Retina (tissue), 1 donor: ENCODE measurements at regions not wholly inside any gene's neighbourhood (a gene's known extent, or its start where the extent isn't known, plus 50 kb on each side); places are given as distances from the start of the nearest gene placed in this dataset.
A peak's percentile ranks its signal among the peaks of the same experiment; 100 is the strongest.

Experiments used
- DNase-seq: peaks from one replicate; pipeline ENCODE4 v3.0.0-alpha.2; 2016

- no peak for DNase-seq
These were observed 208.2 kb upstream of the INHBA start for GRCh38 chr7:41910940-41911600.

GRCh38 chr7:41907444-41907843 lies 204.6 kb upstream of the INHBA start:
- DNase-seq: no peak

DNA sequence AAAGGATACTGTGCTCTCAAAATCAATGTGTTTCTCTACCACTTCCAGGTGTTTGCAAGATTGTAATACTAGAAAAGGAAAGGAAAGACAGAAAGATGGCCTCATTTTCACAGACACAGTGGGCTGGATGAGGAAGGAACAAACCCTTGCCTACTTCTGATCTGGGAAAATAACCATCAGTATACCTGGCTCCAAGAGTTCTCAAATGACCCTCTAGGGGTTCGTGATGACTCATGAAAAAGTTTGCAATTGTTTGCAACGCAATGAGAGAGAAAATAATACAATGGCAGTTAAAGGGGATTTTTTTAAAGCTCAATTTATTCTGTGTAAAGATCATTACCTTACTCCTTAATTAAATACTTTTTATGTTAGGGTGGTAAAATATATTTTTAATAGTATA lies 197.6 kb upstream of the INHBA start:
- no peak for DNase-seq

DNA sequence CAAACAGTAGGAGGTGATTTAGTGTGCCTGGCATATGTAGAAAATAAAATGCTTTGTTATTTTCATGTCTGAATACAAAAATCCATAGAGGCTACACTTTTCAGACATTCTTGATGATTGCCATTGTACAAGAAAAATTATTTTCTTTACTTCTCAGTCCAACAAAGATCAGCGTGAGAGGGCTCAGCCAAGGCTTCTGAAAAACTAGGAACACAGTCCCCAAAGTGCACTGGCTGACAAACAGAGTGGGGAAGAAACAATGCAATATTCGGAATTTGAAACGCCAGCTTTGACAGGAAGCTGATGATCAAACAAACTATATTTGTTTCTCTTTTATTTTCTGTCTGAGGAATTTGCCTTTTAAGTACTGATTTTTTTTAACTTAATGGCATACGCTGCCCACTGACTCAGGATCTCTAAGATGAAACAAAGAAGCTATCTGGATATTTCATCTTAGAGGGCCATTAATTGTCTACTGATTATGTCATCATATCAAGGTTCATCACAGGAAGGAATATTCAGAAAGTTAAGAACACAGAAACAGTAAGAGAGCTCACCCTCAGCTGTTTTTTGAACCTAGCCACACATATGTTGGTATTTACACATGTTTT lies 197.0 kb upstream of the INHBA start:
- DNase-seq: no peak

DNA sequence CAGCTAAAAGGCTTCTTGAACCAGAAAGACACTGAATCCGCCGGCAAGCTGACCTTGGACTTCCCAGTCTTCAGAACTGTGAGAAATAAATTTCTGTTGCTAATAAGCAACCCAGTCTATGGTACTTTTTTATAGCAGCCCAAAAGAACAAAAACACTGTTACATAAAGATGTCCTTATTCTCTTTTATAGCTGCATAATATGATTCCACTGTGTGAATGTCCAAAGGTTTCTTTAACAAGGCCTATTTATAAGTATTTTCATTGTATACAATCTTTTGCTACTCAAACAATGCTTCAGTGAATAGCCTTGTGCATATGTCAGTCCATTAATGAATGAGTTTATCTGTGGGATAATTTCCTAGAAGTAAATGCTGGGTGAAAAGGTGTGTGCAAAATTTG lies 190.8 kb upstream of the INHBA start:
- DNase-seq: no peak

GRCh38 chr7:41892356-41893100 lies 189.6 kb upstream of the INHBA start:
- no peak for DNase-seq

GRCh38 chr7:41891950-41892349 lies 189.1 kb upstream of the INHBA start:
- no peak for DNase-seq

GRCh38 chr7:41890631-41891274 lies 187.9 kb upstream of the INHBA start:
- no peak for DNase-seq

GRCh38 chr7:41889472-41889871 lies 186.6 kb upstream of the INHBA start:
- no peak for DNase-seq

DNA sequence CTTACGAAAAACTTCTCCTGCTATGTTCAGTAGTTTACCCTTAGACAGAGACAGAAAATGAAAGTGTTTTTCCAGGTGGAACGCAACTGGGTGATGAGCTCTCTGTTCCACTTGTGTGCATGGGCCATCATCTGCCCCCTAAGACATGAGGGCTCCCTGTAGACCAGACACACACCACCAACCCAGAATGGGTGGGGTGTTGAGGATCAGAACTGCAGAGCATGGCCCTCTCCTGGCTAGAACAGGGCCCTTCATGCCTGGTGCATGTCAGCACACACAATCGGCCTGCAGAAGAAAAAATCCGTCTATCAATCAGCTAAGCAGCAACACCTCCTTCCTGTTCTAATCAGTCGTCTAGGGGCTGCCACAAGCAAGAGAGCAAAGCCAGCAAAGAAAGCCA lies 186.2 kb upstream of the INHBA start:
- DNase-seq: no peak

DNA sequence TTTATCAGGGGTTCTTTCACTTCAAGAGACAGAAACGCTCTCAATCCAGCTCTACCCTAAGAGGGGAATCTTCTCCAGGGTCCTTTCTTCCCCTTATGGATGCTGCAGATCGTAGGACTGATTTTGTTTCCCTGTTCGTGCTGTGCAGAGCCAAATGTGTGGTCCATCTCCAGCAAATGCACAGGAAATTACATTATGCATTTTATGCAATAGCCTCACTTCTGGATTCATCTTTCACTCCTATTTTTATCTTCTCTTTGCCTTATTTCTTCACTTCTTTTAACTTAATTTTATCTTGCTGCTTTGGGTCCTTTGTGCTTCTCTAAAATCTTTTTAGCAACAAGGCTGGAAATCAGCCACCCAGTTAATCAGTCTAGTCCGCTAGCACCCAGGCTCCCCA lies 184.5 kb upstream of the INHBA start:
- no peak for DNase-seq

DNA sequence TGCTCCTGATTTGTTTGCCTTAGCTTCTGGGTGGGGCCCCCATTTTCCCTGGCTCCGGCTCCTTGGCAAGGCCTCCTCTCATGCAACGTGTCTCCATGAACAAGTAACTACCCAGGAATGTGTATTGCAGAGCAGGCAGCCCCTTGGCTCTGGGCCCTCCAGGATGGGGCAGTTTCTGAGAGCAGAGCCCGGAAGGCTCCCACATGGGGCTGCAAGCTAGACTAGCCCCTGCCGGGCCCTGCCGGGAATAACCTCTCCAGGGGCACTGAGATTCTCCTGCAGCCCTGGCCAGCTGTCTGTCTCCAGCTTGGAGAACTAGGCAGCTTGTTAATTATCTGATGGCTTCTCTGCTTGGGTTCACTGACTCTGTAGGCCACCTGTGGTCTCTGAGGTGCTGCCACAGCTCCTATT lies 184.0 kb upstream of the INHBA start:
- peak; percentile 20 for DNase-seq

- peak; percentile 56 for DNase-seq
These were observed 183.5 kb upstream of the INHBA start for GRCh38 chr7:41886262-41886900.

- no peak for DNase-seq
These were observed 182.9 kb upstream of the INHBA start for GRCh38 chr7:41885748-41886147.

GRCh38 chr7:41885078-41885477 lies 182.2 kb upstream of the INHBA start:
- no peak for DNase-seq

GRCh38 chr7:41882745-41883420 lies 180.0 kb upstream of the INHBA start:
- DNase-seq: no peak

GRCh38 chr7:41882256-41882655 lies 179.4 kb upstream of the INHBA start:
- DNase-seq: no peak

- no peak for DNase-seq
These were observed 178.6 kb upstream of the INHBA start for GRCh38 chr7:41881331-41882130.

DNA sequence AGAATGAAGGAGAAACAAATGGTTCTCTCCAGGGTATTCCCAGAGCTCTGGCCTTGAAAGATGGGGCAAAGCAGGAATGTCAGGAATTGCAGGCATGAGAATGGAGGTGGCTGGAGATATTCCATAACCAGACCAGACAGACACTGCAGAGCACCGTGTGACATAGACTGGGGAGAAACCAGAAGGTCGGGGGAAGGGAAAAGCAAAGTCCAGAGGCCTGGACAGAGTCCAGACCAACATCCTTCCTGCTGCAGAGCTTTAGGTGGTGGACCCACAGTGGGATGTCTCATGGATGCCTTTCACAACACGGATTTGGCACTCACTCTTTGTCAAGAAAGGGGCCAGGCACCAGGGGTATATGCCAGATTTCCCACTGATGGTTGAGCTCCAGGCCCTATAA lies 177.2 kb upstream of the INHBA start:
- no peak for DNase-seq

DNA sequence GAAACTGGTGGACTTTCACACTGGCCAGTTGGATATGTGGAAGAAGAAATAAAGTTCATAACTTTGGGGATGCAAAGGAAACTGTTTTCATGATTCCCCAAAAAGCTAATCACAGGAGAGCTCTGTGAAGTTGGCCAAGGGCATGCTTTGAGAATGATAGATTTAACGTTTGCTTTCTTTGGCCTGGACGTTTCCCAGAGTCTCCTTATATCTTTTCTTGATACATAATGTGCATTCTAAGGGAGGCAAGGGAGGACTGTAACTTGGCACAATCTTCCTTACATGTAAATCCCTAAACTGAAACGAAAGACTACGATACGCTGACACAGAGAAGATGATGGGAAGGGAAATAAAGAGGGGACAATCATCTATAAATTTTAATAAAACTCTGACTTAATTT lies 176.5 kb upstream of the INHBA start:
- no peak for DNase-seq
